ENCODE measurements at regions not wholly inside any gene's neighbourhood (a gene's known extent, or its start where the extent isn't known, plus 50 kb on each side); places are given as distances from the start of the nearest gene placed in this dataset.

DNA sequence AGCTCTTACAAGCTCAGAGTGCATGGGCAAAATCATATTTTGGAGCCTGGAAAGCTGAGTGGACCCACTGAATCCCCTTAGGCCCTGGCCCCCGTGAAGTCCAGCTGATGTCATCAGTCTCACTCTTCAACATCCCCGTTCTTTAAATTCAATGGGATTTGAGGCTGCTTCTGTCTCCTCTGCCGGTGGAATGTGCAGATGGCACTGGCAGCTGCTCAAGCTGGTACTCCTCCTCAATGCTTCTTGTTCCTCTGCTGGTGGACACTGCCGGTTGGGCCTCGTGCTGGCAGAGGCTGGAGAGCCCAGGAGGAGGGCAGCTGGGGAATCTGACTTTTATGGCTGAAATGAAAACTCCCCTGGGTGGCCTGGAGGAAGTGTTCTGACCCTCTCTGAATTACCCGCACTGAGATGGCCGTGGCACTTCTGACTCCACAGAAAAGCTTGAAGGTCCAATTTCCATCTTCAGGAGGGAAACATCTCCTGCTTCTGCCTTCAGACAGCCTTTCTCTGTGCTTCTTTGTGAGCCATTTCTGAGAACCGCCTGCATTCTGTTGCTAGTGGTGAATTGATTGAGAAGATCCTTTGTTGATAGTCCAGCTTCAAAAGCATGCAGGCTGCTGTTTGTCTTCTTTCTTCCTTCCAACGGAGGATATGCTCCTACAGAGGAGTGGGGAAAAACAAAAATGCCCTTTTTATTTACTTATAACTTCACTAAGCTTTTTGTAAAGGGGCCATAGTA is 298.9 kb downstream of the TMEM38B start:
- TF ChIP-seq EZH2 (IDR thresholded peaks at IDR 0.05) (no peak), POLR2AphosphoS5 (IDR thresholded peaks at IDR 0.05; ENCODE audit: borderline replicate concordance, low read depth, low read length) (no peak), FOXP2 (optimal IDR thresholded peaks at IDR 0.05; ENCODE audit: control extremely low read depth, extremely low read length, insufficient read depth) (no peak)

Data from SK-N-MC (cell line).